Coronary artery (tissue), 2 donors: ENCODE measurements at regions not wholly inside any gene's neighbourhood (a gene's known extent, or its start where the extent isn't known, plus 50 kb on each side); places are given as distances from the start of the nearest gene placed in this dataset.

Source experiments
- DNase-seq: peaks from one replicate; pipeline ENCODE4 v3.0.0-alpha.2; 2017; ENCODE audit warnings: low spot score
- H3K27ac ChIP-seq, 2 donors: fragments of 200-600 bp; sonication (generic); one replicate each; pipeline ENCODE4 v1.5.1; 2016 to 2019
- H3K4me3 ChIP-seq: fragments of 200-600 bp; sonication (generic); 2 replicates; pipeline ENCODE4 v1.5.1; 2016; ENCODE audit warnings: mild to moderate bottlenecking, moderate library complexity
- CTCF ChIP-seq: fragments of 200-600 bp; sonication (generic); IDR thresholded peaks from one replicate; pipeline ENCODE4 v1.5.1; 2019; ENCODE audit warnings: antibody characterized with exemption

GRCh38 chr11:120028897-120029258, 109.0 kb downstream of the TRIM29 start:
- H3K27ac ChIP-seq: no peak overlapping the region
- H3K4me3 ChIP-seq: no peak overlapping the region
- TF ChIP-seq CTCF: no peak
- no peak for DNase-seq

- peak; percentile 45 for DNase-seq
- TF ChIP-seq CTCF: no peak
- Histone ChIP-seq H3K4me3 (no peak overlapping the region), H3K27ac (no peak overlapping the region)
Observed at GRCh38 chr11:120028181-120028896, 109.6 kb downstream of the TRIM29 start.

- no peak for TF ChIP-seq CTCF
- Histone ChIP-seq H3K27ac (no peak overlapping the region), H3K4me3 (no peak overlapping the region)
- DNase-seq: no peak
Observed at GRCh38 chr11:120027546-120028180, 110.2 kb downstream of the TRIM29 start.

GRCh38 chr11:120025606-120026335, 112.1 kb downstream of the TRIM29 start:
- no peak for TF ChIP-seq CTCF
- peak; percentile 49 for DNase-seq
- H3K27ac ChIP-seq: no peak overlapping the region
- H3K4me3 ChIP-seq: no peak overlapping the region

- DNase-seq: peak; percentile 49
- no peak overlapping the region for H3K27ac ChIP-seq
- no peak overlapping the region for H3K4me3 ChIP-seq
- no peak for TF ChIP-seq CTCF
Observed at GRCh38 chr11:120024586-120024985, 113.3 kb downstream of the TRIM29 start.

GRCh38 chr11:120024046-120024445, 113.9 kb downstream of the TRIM29 start:
- TF ChIP-seq CTCF: no peak
- H3K27ac ChIP-seq: no peak overlapping the region
- DNase-seq: no peak
- no peak overlapping the region for H3K4me3 ChIP-seq
